Glutamatergic neuron (in vitro differentiated cells): ENCODE measurements at regions not wholly inside any gene's neighbourhood (a gene's known extent, or its start where the extent isn't known, plus 50 kb on each side); places are given as distances from the start of the nearest gene placed in this dataset.

Source experiments
- DNase-seq: peaks from one replicate; pipeline ENCODE4 v3.0.0; 2022
- H3K27ac Mint-ChIP-seq: one replicate; pipeline ENCODE4 v1.8.0; 2020; ENCODE audit warnings: mild to moderate bottlenecking, mixed read lengths, inconsistent platforms; ENCODE audit not compliant: unreplicated experiment
- H3K27me3 Mint-ChIP-seq: one replicate; pipeline ENCODE4 v1.8.0; 2020; ENCODE audit warnings: mild to moderate bottlenecking, moderate library complexity, mixed read lengths, inconsistent platforms; ENCODE audit not compliant: unreplicated experiment
- H3K36me3 Mint-ChIP-seq: one replicate; pipeline ENCODE4 v1.8.0; 2020; ENCODE audit warnings: mild to moderate bottlenecking, mixed read lengths, inconsistent platforms; ENCODE audit not compliant: unreplicated experiment
- H3K4me1 Mint-ChIP-seq: one replicate; pipeline ENCODE4 v1.8.0; 2020; ENCODE audit warnings: mild to moderate bottlenecking, low read depth, mixed read lengths, inconsistent platforms; ENCODE audit not compliant: unreplicated experiment
- H3K4me3 Mint-ChIP-seq: one replicate; pipeline ENCODE4 v1.8.0; 2020; ENCODE audit warnings: mild to moderate bottlenecking, mixed read lengths, inconsistent platforms; ENCODE audit not compliant: unreplicated experiment
- H3K9me3 Mint-ChIP-seq: one replicate; pipeline ENCODE4 v1.8.0; 2020; ENCODE audit warnings: mild to moderate bottlenecking, moderate library complexity, mixed read lengths, inconsistent platforms; ENCODE audit not compliant: unreplicated experiment
- CTCF ChIP-seq: fragments of 200-600 bp; sonication (generic); IDR thresholded peaks from one replicate; pipeline ENCODE4 v1.5.0; 2021; ENCODE audit not compliant: partially characterized antibody, unreplicated experiment

DNA sequence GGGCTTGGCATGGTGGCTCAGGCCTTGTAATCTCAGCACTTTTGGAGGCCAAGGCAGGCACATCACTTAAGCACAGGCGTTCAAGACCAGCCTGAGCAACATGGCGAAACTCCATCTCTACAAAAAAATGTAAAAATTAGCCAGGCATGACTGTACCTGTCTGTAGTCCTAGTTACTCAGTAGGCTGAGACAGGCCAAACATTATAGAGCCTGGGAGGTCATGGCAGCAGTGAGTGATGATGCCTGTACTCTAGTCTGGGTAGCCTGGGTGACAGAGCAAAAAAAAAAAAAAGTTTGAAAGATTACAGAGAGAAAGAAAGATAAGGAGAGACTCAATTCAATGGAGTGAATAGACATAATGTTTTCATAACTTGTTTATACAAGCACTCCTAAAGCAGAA lies 556.5 kb upstream of the BRINP3 start:
- no peak for TF ChIP-seq CTCF
- no peak overlapping the region for H3K4me3 Mint-ChIP-seq
- H3K4me1 Mint-ChIP-seq: no peaks in the 10 kb centered on the region
- no peak overlapping the region for H3K27ac Mint-ChIP-seq
- no peaks in the 10 kb centered on the region for H3K9me3 Mint-ChIP-seq
- no peaks in the 10 kb centered on the region for H3K27me3 Mint-ChIP-seq
- H3K36me3 Mint-ChIP-seq: no peaks in the 10 kb centered on the region
- no peak for DNase-seq

DNA sequence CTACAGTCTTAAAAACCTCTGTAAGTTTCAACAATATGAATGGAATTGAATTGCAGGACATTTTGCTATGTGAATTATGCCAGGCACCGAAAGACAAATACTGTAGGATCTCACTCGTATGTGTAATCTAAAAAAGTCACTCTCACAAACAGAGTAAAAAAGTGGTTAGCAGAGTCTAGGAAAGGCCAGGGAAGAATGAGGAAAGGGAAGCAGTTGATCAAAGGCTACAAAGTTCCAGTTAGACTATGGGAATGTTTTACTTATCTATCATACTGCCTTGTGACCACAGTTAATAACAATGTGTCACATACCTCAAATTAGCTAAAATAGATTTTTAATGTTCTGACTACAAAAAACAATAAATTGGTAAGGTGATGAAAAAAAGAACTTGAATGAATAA lies 565.4 kb upstream of the BRINP3 start:
- Mint-ChIP-seq H3K27me3 (peaks cover 2% of the 10 kb centered on the region), H3K36me3 (no peaks in the 10 kb centered on the region), H3K4me3 (no peak overlapping the region), H3K4me1 (no peaks in the 10 kb centered on the region), H3K9me3 (peaks cover 1% of the 10 kb centered on the region), H3K27ac (no peak overlapping the region)
- TF ChIP-seq CTCF: no peak
- DNase-seq: no peak

DNA sequence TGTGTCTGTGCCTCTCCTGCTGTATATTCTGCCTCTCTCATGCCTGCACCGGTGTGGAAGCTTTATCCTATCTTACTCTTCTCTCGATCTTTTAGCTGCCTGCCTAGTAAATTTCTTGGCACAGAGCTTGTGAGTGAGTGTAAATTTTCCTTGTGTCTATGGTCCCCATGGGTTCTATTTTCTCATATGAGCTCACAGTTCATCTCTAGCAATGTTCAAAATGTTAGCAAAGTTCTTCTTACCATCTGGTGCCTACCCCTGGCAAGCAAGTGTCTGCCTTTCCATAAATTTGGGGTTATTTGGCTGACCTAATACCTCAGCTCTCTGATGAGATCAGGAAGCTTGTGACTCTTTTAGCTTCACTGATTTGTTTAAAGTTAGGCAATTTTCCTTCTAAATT lies 572.1 kb upstream of the BRINP3 start:
- Mint-ChIP-seq H3K27ac (no peak overlapping the region), H3K4me3 (no peak overlapping the region), H3K36me3 (no peaks in the 10 kb centered on the region), H3K4me1 (no peaks in the 10 kb centered on the region), H3K9me3 (no peaks in the 10 kb centered on the region), H3K27me3 (no peaks in the 10 kb centered on the region)
- DNase-seq: no peak
- TF ChIP-seq CTCF: no peak

DNA sequence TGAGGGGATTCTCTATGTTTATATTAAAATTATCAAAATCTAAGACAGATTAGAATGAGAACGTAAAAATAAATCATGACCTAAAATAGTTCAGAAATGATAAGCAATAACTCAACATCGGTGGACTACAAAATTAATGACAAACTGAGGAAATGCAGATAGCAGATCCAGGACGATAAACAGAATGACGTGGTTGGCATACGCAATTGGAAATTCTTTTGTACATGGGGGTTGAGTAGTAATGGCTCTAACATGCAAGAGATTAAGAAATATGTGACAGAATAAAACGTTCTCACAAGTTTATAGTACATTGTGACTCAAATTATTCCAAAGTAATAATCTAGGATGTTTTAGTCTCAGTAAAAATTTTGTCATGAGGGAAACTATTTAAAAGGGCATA lies 575.2 kb upstream of the BRINP3 start:
- H3K4me3 Mint-ChIP-seq: no peak overlapping the region
- H3K27me3 Mint-ChIP-seq: no peaks in the 10 kb centered on the region
- TF ChIP-seq CTCF: no peak
- DNase-seq: no peak
- H3K4me1 Mint-ChIP-seq: peaks cover 3% of the 10 kb centered on the region
- no peaks in the 10 kb centered on the region for H3K9me3 Mint-ChIP-seq
- no peak overlapping the region for H3K27ac Mint-ChIP-seq
- no peaks in the 10 kb centered on the region for H3K36me3 Mint-ChIP-seq

DNA sequence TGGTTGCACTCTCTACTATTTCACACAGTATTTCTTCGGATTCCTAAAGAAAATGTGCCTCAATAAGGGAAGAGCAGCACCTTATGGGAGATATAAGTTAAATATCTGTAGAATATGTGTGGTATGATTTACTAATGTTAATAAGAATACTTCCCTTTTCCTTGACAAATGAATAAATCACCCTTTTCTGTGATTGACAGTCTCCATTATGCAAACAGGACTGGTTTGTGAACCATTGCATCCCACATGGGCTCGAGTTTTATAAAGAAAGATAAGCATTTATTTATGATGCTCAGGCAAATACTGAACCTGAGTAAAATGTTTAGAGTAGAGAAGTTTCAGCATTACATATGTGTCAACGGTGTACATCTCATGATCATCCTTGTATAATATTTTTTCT lies 587.7 kb upstream of the BRINP3 start:
- Mint-ChIP-seq H3K4me1 (no peaks in the 10 kb centered on the region), H3K4me3 (no peak overlapping the region), H3K27ac (no peak overlapping the region), H3K36me3 (no peaks in the 10 kb centered on the region), H3K27me3 (peaks cover 1% of the 10 kb centered on the region), H3K9me3 (peaks cover 2% of the 10 kb centered on the region)
- no peak for TF ChIP-seq CTCF
- DNase-seq: no peak
